Upper lobe of left lung (tissue), 6 donors: ENCODE measurements at regions not wholly inside any gene's neighbourhood (a gene's known extent, or its start where the extent isn't known, plus 50 kb on each side); places are given as distances from the start of the nearest gene placed in this dataset.

Experiments used
- ATAC-seq, 2 donors: fragments of 200-7000 bp; cut with Tn5 transposase; one replicate each; pipeline ENCODE4 v1.9.1; 2022; ENCODE audit warnings: mild to moderate bottlenecking in 2 of 2, moderate library complexity in 2 of 2; ENCODE audit not compliant: low FRiP score in 2 of 2
- DNase-seq, 2 donors: peaks; one replicate each; pipeline ENCODE4 v3.0.0-alpha.2; 2019 to 2020
- H3K27ac ChIP-seq, 4 donors: fragments of 200-600 bp; sonication (generic); one replicate each; pipeline ENCODE4 v1.5.1; 2016 to 2019
- H3K27me3 ChIP-seq, 4 donors: fragments of 200-600 bp; sonication (generic); one replicate each; pipeline ENCODE4 v1.5.1; 2017 to 2019
- H3K36me3 ChIP-seq, 4 donors: fragments of 200-600 bp; sonication (generic); one replicate each; pipeline ENCODE4 v1.5.1; 2016 to 2019
- H3K4me1 ChIP-seq, 4 donors: fragments of 200-600 bp; sonication (generic); one replicate each; pipeline ENCODE4 v1.5.1; 2018 to 2019
- H3K4me3 ChIP-seq, 4 donors: fragments of 200-600 bp; sonication (generic); one replicate each; pipeline ENCODE4 v1.5.1; 2017 to 2019; ENCODE audit warnings: mild to moderate bottlenecking in 2 of 4, moderate library complexity in 1 of 4
- H3K9me3 ChIP-seq, 4 donors: fragments of 200-600 bp; sonication (generic); one replicate each; pipeline ENCODE4 v1.5.1; 2018 to 2019
- CTCF ChIP-seq, 6 experiments: fragments of 450-650 bp in 4 of 6; fragments of 200-600 bp in 2 of 6; sonication (generic) in 2 of 6; IDR thresholded peaks; one replicate each; pipeline ENCODE4 v1.5.1; 2016 to 2019; ENCODE audit warnings: antibody characterized with exemption in 6 of 6
- EP300 ChIP-seq, 4 donors: sonication (generic); formaldehyde crosslinking; IDR thresholded peaks; one replicate each; pipeline ENCODE4 v1.5.1; 2017; ENCODE audit warnings: antibody characterized with exemption in 4 of 4, control low read depth in 2 of 4
- POLR2A ChIP-seq, 4 donors: fragments of 450-650 bp; IDR thresholded peaks; one replicate each; pipeline ENCODE4 v1.5.1; 2016 to 2017; ENCODE audit warnings: antibody characterized with exemption in 4 of 4, mild to moderate bottlenecking in 2 of 4
- POLR2AphosphoS5 ChIP-seq, 2 donors: sonication (generic); formaldehyde crosslinking; IDR thresholded peaks; one replicate each; pipeline ENCODE4 v1.5.1; 2017; ENCODE audit warnings: antibody characterized with exemption in 2 of 2
- WGBS, 2 donors: methylation state at CpG; one replicate each; pipeline ENCODE4 v1.1.5; 2017 to 2018; 5-methylcytosine and 5-hydroxymethylcytosine counted together
- donor health status: DM: no; HTN: no; CAD: no; lungs with moderate emphysema.
- donor health status: DM: no; HTN: yes; CAD: no; lungs with severe emphysema.

GRCh38 chr7:11297764-11298163 is 324.1 kb downstream of the PHF14 start:
- no peak for ATAC-seq
- no peak for TF ChIP-seq EP300 (IDR thresholded peaks at IDR 0.05)
- no peak for TF ChIP-seq CTCF (IDR thresholded peaks at IDR 0.05)
- TF ChIP-seq POLR2A (IDR thresholded peaks at IDR 0.05) = no peak
- no peak for TF ChIP-seq POLR2AphosphoS5 (IDR thresholded peaks at IDR 0.05)

GRCh38 chr7:11298220-11298619 is 324.5 kb downstream of the PHF14 start:
- H3K27ac ChIP-seq = no peak overlapping the region
- H3K4me1 ChIP-seq = no peaks in the 10 kb centered on the region
- H3K9me3 ChIP-seq = no peaks in the 10 kb centered on the region
- no peaks in the 10 kb centered on the region for H3K27me3 ChIP-seq
- H3K4me3 ChIP-seq = no peak overlapping the region
- TF ChIP-seq EP300 (IDR thresholded peaks at IDR 0.05) (no peak), POLR2A (IDR thresholded peaks at IDR 0.05) (no peak), CTCF (IDR thresholded peaks at IDR 0.05) (no peak), POLR2AphosphoS5 (IDR thresholded peaks at IDR 0.05) (no peak)
- no peak for DNase-seq
- no peak for ATAC-seq
- WGBS, 2 donors = 83 to 90% methylated on average over 11 of the region's 11 CpGs
- no peaks in the 10 kb centered on the region for H3K36me3 ChIP-seq

More at GRCh38 chr7:11297764-11298163, 324.1 kb downstream of the PHF14 start:
- no peak for DNase-seq
- Histone ChIP-seq H3K27ac (no peak overlapping the region), H3K9me3 (no peaks in the 10 kb centered on the region), H3K4me1 (no peaks in the 10 kb centered on the region), H3K36me3 (no peaks in the 10 kb centered on the region), H3K27me3 (no peaks in the 10 kb centered on the region), H3K4me3 (no peak overlapping the region)

GRCh38 chr7:11300241-11300640 is 326.6 kb downstream of the PHF14 start:
- no peak overlapping the region for H3K4me3 ChIP-seq
- no peak for ATAC-seq
- no peaks in the 10 kb centered on the region for H3K9me3 ChIP-seq
- H3K4me1 ChIP-seq = no peaks in the 10 kb centered on the region
- no peaks in the 10 kb centered on the region for H3K27me3 ChIP-seq
- H3K27ac ChIP-seq = no peak overlapping the region
- WGBS, 2 donors = 80 to 81% methylated on average over 5 of the region's 5 CpGs
- TF ChIP-seq CTCF (IDR thresholded peaks at IDR 0.05) (no peak), POLR2AphosphoS5 (IDR thresholded peaks at IDR 0.05) (no peak), EP300 (IDR thresholded peaks at IDR 0.05) (no peak), POLR2A (IDR thresholded peaks at IDR 0.05) (no peak)
- no peak for DNase-seq
- no peaks in the 10 kb centered on the region for H3K36me3 ChIP-seq

GRCh38 chr7:11302121-11302520 is 328.4 kb downstream of the PHF14 start:
- ATAC-seq = no peak
- Histone ChIP-seq H3K27ac (no peak overlapping the region), H3K36me3 (no peaks in the 10 kb centered on the region), H3K27me3 (no peaks in the 10 kb centered on the region), H3K4me3 (no peak overlapping the region), H3K9me3 (no peaks in the 10 kb centered on the region), H3K4me1 (no peaks in the 10 kb centered on the region)
- no peak for DNase-seq
- TF ChIP-seq POLR2A (IDR thresholded peaks at IDR 0.05) (no peak), POLR2AphosphoS5 (IDR thresholded peaks at IDR 0.05) (no peak), CTCF (IDR thresholded peaks at IDR 0.05) (no peak), EP300 (IDR thresholded peaks at IDR 0.05) (no peak)

- no peak overlapping the region for H3K4me3 ChIP-seq
- no peaks in the 10 kb centered on the region for H3K4me1 ChIP-seq
- DNase-seq (no peak), ATAC-seq (no peak)
- no peak overlapping the region for H3K27ac ChIP-seq
- H3K9me3 ChIP-seq = no peaks in the 10 kb centered on the region
- no peaks in the 10 kb centered on the region for H3K36me3 ChIP-seq
- 89% methylated on average over 2 of the region's 2 CpGs for WGBS, 2 donors
- H3K27me3 ChIP-seq = no peaks in the 10 kb centered on the region
- TF ChIP-seq CTCF (IDR thresholded peaks at IDR 0.05) = no peak
- no peak for TF ChIP-seq POLR2A (IDR thresholded peaks at IDR 0.05)
- TF ChIP-seq POLR2AphosphoS5 (IDR thresholded peaks at IDR 0.05) = no peak
- TF ChIP-seq EP300 (IDR thresholded peaks at IDR 0.05) = no peak
Measured at GRCh38 chr7:11313801-11314200, 340.1 kb downstream of the PHF14 start.
